Fibroblast of skin of back (primary cell): ENCODE measurements at regions not wholly inside any gene's neighbourhood (a gene's known extent, or its start where the extent isn't known, plus 50 kb on each side); places are given as distances from the start of the nearest gene placed in this dataset.
A peak's percentile ranks its signal among the peaks of the same experiment; 100 is the strongest.

ENCODE experiments used
- DNase-seq: peaks from one replicate; pipeline ENCODE4 v3.0.0-alpha.2; 2013

DNA sequence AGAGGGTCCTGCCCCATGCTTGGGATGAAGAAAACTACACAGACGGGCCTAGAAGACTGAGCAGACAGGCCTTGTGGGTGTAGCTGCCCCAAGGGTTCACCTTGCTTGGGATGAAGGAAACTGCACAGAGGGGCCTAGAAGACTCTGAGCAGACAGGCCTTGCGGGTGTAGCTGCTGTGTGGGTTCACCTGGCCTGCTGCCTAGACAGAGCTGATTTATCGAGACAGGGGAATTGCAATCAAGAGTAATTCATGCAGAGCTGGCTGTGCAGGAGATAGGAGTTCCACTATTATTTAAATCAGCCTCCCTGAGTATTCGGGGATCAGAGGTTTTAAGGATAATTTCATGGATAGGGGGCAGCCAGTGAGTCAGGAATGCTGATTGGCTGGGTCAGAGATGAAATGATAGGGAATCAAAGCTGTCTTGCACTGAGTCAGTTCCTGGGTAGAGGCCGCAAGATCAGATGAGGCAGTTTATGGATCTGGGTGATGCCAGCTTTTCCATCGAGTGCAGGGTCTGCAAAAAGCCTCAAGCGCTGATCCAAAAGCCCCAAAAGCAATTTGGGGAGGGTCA is 341.4 kb downstream of the GALR1 start:
- DNase-seq, result no peak

DNA sequence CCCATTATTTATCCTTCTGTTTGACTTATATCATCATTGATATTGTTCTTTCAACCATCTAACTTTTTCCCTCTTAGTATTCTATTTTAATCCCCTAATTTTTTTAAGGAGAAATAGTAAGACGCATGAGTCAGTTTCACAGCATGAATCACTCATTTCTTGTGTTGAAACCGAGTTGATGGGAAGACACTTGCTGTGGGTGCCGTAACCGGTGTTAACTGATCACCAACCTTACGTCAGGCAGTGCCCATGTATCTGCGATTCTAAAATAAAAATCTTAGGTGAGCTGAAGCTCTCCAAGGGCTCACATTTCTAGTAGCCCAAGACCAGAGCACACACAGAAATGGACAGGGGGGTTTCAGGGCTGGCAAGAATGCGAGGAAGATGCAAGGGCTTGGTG is 348.1 kb downstream of the GALR1 start:
- peak; percentile 1 for DNase-seq

DNA sequence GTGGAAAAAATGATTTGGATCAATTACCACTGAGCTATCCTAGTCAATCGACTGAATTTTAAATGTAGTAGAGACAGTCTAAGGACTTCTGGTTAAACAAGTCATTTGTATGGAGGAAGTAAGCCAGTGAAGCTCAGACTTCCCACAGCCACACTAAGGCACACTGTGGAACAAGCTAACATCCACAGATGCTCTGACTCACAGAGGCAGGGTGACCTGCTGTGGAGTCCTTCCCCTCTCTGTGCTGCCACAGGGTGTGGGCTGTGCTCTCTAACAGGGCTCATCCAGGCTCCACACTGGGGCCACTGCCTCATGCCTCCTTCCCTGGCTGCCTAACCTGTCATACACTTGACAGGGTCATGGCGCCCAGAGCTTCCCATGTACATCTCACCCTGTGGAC is 351.0 kb downstream of the GALR1 start:
- DNase-seq, result no peak

DNA sequence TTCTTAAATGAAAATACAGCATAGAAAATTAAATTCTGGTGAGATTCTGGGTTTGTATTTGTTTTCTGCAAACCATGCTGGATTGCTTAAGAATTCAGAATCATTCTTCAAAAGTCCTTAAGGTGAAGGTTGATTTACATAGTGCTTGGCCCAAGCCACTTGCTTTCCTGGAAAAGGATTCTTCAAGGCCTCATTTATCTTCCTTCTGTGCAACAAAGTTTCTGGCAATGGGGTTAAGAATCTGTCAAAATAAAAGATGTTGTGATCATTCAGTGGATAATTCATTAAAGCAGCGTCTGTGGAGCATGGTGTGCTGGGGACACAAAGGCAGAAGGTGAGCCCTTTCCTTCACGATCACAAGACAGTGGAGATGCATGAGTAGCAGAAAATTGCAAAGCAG is 351.9 kb downstream of the GALR1 start:
- no peak for DNase-seq

DNA sequence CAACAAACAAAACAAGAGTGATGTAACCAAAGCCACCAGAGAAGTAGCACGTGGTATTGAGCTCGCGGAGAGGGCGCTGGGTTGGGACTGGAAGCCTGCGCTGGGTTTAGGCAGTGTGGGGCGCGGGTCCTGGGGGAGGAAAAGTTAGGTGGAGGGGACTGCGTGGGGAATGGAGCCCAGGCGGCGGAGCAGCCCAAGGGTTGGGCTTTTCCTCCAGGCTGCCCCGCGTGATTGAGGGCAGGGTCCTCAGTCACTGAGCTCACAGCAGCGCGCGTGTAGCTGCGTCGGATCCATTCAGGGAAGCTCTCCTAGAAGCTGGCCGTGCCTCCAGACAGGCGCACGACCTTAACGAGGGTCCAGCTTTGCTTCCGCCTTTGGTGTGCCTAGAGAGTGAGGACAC is 357.4 kb downstream of the GALR1 start:
- DNase-seq, result no peak

DNA sequence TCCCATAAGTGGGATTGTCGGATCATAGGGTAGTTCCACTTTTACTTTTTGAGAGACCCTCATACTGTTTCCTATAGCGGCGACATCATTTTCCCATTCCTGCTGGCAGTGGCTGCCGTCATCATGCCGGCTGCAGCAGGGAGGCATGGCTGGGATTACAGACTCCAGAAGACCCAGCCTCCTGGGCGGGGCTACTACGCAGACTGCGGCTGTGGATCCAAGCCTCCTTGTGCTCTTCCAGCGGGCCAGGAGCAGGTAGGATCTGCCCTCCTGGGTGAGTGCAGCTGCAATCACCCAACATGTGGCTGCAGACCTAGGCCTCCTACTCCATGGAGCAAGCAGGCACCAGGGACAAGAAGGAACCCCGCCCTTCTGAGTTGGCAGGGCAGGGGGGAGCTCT is 359.2 kb downstream of the GALR1 start:
- DNase-seq, result no peak

DNA sequence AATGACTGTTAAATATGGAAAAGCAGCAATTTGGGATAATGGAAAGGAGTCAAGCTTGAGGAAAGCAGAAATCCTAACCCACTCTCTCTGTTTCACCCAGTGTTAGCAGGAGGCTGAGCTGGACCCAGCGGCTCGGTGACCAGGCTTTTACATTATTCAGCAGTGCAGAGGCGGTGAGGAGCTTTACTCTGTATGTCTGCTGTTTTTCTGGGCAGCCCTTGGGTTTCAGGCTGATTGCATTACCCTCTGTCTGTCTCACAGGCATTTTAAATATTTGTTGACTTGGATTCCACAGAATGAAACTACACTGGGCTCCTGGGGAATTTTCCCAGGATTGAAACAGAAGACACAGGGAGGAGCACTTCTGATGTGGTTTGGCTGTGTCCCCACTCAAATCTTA is 368.0 kb downstream of the GALR1 start:
- DNase-seq, result peak; percentile 9

DNA sequence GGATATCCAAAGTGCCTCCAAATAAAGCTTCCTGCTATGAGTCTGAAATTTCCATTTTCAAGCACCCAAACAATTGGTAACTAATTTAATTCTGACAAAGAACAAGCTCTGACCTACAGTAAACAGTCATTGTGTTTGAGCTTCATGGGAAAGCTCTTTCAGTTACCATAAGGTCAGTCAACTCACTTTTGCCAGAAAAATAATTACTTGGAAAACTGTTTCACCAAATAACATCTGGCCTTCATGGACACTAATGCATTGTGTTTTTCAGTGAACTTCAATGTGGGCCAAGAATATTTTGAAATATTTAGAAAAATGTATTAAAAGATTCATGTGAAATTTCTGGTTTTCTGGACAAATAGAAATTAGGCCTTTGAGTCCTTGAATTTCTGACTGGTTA is 369.9 kb downstream of the GALR1 start:
- no peak for DNase-seq

DNA sequence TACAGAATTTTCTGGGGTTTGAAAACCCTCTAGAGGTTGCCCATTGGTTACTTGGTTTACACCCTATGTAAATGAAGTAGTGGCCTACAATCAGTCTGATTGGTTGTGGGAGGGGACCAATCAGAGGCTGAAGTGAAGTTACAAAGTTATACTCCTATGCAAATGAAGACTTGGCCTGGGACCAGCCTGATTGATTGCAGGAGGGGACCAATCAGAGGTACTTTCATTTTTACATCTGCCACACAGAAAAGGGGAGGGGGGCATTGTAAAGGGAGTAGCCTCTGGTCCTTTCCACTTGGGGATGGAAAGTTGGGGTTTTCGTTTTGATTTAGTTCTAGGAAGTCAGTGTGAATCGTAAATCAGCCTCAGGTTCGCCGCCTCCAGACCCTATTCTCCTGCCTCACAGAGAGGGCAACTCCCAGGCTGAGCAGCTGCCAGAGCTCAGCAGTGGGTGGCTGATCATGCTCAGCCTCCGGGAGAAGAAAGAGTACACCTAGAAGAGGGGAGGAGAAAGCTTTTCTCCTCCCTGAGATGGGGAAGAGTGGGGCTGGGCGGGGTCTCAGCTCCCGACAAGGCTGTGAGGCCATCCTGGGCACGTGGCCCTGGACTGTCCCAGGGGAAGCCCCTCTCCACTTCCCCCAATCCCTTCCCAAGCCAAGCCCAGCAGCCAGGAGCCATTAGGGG is 372.5 kb downstream of the GALR1 start:
- no peak for DNase-seq

DNA sequence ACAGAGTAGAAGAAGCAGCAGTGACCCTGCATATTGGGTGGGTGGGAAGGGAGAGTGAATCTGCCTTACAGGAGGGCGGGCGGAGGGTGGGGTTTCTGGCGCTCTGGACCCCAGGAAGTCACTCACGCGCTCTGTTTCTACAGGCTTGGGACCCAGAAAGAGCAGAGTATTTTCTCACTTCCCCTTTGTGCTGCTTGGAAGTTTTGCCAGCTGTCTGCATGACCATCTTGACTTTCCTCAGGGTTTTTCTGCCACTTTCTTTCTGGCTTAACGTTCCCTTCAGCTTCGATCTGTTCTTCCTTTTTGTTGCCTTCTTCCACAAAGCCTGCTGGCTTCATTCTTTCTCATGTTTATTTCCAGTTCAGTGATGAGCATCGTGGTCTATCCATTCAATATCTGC is 383.1 kb downstream of the GALR1 start:
- DNase-seq, result no peak

DNA sequence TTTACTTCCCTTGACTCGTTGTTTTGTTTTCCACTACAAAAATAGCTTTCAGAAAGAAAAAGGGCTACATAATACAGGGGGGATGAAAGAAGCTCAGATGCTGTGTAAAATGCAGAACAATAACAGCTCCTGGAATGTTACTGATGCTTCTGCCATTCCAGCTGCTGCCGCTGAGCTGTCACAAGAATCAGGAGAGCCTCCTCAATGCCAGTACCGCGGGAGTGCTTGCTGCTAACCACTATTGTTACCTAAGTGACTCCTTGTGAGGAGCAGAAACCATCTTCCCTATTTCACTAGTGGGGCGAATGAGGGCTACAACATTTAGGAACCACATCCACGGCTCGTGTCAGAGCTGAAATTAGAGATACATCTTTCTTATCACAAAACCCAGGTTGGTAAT is 384.8 kb downstream of the GALR1 start:
- DNase-seq, result no peak

DNA sequence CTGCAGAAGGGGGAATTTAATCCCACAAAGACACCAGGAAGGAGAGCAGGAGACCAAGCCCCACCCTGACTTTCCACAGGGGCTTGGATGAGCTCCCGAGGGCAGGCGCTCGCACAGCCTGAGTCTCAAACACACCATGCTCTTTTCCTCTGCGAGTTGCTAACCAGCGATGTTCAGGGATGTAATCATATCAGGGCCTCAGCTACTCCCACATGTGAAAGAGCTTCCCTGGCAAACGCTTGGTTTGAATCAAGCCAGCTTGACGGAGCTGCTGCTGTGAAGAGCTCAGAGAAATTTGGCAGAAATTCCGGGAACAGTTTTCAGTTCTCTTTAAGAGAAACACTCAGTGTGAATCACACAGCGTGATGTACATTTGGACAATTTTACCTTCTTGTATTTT is 385.8 kb downstream of the GALR1 start:
- DNase-seq, result no peak

DNA sequence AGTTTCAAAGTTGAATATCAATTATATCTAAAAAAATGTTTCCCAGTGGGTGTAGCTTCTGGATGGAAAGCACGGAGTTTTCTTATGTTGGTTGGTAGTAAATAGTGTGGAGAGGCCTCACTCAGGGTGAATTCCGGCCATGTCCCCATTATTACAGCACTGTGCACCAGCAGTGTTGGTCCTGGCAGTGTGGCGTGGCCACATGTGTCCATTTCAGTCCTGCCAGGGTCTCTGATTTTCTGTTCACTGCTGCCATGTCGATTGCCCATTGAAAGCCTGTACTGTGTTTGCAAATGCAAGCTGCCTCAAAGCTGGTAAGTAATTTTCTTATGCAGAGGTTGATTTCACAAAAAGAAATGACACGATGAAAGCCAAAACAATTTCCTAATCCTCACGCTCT is 386.2 kb downstream of the GALR1 start:
- no peak for DNase-seq

DNA sequence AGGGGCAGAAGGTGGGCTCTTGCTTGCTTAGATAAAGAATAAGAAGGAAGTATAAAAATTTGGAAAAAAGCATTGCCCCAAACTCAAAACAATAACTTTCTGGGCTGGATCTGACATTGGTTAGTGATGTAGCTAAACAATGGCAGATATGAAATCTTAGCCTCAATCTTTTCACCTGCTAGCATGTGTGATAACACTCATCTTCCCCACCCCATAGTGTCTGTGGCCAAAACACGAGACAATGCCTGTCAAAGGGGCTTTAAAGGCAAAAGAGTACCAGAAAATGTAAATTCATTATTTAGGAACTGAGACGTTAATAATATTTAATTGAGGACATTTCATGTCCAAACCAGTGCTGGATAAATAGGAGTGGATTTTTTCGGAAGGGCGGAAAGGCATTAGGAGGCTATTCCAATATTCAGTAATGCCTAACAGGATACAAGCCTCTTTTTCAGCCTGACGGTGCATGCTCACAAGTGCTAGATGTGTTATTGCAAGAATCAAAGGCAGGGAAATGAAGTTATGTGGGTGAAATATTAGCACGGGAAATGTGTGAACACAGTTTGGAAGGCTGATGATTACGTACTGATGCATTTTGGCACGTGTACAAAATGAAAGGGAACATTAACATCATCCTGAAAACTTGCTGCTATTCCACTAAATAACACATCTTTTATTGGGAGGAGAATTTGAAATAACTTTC is 395.7 kb downstream of the GALR1 start:
- no peak for DNase-seq

DNA sequence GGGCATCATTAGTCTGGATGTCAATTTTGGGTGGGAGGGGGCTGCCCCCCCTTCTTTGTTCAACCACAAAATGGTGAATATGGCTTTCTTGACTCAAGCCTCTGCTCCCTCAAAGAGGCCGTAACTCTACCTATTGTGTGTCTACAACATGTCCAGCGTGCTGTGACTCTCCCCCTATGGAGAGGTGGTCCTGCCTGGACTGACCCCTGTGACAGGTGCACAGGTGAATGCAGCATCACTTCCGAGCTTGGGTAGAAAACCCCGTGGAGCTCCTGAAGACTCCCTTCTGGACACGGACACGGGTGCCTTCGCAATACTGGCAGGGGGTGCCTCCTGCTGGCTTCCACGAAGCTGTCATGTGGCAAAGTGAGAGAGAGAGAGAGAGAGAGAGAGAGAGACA is 397.8 kb downstream of the GALR1 start:
- no peak for DNase-seq

DNA sequence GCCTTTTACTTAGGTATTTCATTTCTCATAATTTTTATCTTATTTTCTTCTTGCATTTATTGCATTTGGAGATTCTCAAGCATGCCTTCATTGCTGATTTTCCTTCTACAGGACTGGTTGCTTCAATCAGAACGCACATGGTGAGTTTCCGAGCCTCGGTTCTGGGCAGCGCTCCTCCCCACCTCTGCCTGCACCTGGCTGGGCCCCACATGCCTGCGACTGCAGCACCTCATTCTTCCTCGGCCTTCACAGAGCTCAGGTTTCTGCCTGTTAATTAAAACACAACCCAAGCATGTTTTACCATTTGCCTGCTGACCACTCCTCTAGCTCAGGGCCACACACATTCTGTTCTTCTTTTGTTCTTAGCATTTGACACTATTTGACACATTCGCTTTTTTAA is 398.8 kb downstream of the GALR1 start:
- DNase-seq, result no peak

DNA sequence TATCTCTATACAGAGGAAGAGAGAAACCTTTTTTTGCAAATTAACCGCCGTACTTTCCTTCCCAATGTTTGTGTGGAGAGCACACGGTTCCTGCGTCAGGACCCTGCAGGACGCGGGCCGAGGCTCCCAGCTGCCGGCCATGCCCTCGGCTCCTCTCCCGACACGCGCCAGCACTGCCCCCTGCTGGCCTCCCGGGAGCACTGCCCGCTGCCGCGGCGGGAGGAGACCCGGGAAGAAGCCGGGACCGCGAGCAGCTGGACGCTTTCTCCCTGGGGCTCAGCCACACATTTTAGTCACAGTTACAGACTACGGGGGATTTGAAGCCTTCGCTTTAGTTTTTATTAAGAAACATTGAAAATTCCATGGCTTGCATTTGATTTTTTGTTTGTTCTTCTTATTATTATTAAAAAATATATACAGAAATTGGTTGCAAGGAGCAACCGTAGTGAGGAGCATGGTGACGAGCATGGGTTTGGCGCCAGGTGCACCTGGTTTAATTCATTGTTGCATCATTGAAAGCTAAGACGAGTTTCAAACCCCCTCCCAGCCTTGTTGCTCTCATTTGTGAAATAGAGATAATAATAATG is 401.2 kb downstream of the GALR1 start:
- DNase-seq, result peak; percentile 38

DNA sequence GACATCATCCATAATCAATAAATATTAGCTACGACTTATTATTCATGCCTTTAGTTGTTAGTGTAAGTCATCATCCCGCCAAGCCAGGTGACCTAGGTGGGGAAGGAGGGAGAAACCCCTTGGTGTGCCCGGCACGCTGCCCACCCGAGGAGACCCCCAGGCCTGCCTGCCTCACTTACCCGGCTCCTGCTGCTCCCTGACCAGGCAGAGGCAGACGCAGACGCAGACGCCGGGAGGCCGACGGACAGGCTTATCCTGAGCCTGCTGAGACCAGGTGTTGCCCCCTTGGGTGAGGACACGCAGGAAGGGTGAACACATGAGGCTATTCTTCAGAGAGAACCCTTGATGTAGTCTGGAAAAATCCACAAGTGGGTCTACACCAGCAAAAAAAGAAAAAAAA is 401.8 kb downstream of the GALR1 start:
- DNase-seq, result no peak

DNA sequence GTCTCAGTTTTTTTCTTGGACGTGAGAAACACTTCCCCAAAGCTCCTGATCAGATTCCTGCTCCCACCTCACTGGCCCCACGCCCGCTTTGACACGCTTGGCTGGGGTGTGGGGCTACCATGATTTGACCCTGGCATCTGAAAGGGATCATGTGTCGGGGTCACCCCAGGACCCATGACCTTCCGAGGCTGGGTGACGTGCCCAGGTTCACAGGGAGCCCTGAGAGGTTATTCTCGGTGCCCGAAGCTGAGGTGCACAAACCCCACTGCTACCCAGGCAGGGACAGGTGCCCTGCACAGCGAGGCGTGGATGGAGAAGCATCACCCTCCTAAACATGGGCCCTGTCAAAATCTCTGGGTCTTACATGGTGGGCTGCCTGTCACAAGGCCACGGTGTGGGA is 404.1 kb downstream of the GALR1 start:
- DNase-seq, result no peak

DNA sequence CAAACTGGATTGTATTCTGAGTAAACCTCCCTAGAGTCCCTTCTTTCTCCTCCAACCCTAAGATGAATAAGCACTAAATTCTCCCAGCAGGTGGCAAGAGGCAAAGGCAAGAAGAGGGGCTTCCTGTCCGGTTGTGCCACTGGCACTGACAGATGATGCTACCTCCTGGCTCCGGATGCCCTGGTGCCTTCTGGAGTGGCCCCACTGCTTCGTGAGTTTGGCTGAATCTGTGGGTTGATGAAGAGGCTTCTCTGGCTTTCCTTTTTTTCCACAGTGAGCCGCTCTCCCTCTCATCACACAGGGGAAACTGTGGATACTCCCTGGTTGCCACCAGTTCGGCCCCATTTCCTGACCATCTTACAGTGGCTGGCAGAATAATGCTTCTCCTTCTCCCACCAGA is 404.7 kb downstream of the GALR1 start:
- no peak for DNase-seq

DNA sequence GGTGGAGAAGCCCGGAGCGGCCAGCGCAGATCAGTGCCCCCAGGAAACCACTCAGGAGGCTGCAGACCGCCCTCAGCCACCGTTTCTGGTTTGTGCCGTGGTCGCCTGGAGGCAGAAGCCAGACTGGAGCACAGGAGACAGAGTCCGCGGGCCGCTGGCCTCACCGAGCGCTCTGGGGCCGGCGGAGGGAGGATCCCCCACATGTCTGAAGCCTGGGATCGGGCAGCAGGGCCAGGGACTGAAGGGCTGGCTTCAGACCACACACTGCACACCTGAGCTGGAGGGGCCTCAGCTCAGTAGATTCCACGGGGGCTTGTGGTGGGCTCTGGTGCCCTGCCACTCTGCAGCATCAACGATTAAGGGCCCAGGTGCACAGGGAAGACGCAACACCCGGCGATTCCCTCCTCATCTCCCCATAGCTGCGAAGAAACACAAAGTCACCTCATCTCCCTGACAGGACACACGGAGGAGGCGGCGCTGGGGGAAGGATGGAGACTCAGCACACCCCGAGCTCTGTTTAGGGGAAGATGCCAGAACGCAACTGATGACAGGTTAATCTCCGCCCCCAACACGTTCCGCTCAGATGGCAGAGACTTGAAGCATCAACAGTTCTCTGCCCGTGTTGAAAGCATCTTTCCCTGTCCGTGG is 408.1 kb downstream of the GALR1 start:
- no peak for DNase-seq

DNA sequence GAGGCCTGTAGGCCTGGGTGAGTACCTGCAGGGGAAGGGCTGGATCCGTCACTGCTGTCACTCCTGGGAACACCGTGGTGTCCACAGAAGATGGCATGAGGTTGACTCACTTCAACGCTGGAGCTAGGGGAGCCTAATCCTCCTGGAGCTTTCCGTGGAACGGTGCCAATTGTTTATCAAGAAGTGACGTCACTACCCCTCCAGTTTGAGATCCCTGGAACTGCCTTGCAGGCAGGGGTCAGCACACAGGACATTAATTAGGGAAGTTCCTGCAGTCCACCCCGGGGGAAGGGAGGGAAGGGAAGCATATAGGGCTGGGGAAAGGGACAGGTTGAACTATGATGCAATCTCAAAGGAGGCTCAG is 408.6 kb downstream of the GALR1 start:
- no peak for DNase-seq

DNA sequence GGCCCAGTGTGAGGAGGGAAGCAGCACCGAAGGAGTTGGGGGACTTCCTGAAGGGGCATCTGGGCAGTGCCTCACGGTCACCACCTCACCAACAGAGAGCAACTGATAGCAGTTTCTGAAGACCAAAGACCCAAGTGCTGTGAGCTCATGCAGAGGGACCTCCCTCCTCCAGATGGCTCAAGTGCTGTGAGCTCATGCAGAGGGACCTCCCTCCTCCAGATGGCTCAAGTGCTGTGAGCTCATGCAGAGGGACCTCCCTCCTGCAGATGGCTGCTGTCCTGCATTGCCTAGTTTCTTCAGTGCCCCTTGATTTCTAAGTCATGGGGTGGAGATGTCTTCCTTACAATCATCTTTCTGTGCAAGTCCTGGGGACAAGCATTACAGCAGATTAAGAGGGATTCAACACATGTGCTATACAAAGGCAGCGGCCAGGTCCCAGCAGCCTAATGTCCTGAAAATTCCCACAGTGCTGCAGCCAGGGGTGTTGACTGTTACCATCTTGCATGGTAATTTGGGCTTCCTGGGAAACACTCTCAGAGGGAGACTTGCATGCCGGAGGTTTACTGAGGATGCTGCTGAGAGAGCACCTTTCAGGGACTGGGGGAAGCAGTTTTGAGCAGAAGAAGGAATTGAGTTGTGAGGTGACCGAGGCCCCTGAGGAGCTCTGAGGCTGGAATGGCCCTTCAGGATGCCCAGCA is 409.3 kb downstream of the GALR1 start:
- DNase-seq, result no peak
